Hematopoietic multipotent progenitor cell treated with erythropoietin and hydrocortisone succinate and interleukin-3 and kit ligand, for 4 days (in vitro differentiated cells): ENCODE measurements at regions not wholly inside any gene's neighbourhood (a gene's known extent, or its start where the extent isn't known, plus 50 kb on each side); places are given as distances from the start of the nearest gene placed in this dataset.

Experiments used
- DNase-seq: peaks from one replicate; pipeline ENCODE4 v3.0.0-alpha.2; 2015

DNA sequence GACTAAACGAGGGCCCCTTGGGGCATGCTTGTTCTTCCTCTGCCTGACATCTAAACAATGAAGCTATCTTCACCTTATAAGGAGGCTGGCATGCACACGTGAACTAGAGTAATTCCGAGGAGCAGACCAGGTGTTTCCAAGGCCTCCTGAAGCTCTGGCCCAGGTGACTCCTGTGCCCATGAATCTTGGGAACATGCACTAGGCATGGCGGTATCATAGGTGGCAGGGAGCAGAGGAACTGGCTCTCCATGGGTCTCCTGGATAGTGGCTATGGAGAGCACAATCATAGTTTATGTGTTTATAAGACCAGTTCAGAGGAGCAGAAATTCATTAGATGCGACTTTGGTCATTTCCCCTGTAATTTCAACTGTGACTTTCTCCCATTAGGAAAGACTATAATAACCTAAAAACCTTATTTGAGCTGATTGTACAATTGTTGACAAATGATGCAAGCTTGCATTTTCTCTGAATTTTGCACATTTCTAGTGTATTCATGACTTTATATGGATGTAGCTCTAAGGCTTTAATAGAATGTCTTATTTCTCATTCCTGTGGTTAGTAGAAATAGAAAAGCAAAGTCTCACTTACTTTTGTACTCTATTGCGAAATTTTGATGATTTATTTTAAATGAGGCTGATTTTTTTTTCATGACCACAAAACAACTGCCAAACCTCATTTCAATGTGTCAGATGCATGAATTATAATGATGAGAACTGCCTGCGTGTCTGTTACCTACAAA is 135.3 kb upstream of the RPS23 start:
- DNase-seq: peak; percentile 67

DNA sequence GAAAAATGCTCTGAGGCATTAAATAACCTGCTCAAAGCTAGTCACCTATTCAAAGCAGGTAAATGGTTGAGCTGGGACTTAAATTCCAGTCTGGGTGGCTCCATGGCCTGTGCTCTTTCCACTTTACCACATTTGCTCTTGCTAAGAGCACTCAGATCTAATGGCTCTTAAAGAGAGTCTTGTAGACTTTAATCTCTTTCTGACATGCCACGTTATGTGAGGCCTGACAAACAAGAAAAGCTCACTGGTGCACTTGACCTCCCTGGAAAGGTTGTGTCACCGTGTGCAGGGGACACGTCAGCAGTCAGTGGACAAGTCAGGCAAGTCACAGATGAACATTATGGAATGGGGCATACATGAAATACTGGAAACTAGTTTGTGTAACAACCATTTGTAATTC is 129.9 kb upstream of the RPS23 start:
- DNase-seq: no peak

DNA sequence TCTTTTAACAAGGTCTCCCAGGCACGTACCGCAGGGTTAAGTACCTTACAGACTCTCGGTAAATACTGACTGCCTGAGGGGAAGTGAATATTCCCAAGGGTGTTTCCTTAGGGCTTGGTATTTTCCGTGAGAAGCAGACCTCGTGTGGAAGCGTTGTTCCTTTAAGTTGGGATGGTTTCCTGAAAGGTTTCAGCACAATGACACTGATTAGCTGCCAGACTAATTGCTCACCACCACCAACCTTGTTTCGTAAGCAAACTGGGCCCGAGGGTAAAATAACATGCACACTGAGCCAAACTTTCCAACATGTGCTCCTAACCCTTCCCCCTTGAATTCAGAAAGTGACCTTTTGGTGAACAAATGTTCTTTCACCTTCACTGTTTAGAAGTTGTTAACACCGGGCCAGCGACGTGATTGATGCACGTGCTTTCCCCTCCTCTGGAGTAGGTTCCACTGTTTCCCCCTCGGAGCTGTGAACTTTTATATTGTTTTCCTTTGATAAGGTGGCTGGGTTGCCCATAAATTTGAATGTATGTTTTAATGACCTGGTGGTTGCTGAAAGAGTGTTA is 128.1 kb upstream of the RPS23 start:
- DNase-seq: no peak

DNA sequence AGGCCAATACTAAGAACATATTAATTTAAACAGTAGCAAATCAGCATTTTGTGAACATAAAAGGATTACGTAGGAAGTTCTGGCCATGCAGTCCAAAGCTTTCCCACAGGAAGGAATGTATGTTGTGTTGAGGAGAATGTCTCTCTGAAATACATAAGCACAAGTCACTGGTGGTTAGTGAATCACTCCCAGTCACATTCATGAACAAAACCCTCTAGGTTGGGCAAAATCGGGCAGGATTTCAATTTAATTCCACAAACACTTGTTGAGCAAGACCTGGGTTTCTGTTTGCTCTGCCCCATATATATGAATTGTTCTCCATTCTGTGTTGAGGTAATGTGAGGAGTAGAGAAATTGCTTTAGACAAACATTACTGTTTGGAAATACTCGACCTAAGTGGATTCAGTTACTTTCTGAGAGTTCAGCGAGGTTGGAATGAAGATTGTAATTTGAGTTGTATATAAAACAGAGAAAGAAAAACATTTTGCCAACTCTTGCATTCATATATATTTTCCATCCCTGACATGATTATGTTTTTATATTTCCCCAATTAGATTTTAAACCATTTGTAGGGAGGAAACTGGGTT is 127.6 kb upstream of the RPS23 start:
- no peak for DNase-seq

DNA sequence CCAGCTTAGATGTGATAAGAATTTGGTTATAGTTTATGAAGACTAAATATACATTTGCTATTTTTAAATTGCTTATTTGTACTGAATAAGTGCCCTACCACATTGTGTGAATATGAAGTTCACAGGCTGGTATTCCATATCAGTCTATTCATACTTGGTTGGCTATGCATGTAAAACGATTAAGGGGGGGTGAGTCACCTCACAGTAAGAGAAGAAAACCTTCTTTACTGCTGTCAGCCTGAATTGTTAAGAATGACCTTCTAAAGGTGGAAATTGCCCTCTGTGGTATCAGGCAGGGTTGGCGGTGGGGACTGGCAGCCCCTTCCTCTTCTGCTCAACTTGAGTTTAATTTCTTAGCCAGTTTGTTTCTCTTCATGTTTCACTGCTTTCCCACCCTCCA is 127.0 kb upstream of the RPS23 start:
- no peak for DNase-seq

DNA sequence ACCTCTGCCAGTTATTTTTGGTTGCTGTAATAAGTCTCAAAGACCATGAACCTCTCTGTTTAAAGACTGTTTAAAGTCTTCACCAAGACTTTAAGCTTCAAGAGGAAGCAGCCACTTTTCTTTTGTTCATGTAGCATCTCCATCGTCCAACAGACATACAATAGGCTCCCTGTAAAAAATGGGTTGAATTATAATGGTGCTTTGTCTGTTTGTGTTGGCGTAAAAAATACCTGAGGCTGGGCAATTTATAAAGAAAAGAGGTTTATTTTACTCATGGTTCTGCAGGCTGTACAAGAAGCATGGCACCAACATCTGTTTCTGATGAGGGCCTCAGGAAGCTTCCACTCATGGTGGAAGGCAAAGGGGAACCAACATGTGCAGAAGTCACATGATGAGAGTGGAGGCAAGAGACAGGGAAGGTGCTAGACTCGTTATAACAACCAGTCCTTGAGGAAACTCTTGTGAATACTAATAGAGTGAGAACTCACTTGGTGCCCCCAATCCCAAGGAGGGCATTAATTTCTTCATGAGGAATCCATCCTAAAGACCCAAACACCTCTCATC is 126.3 kb upstream of the RPS23 start:
- no peak for DNase-seq

DNA sequence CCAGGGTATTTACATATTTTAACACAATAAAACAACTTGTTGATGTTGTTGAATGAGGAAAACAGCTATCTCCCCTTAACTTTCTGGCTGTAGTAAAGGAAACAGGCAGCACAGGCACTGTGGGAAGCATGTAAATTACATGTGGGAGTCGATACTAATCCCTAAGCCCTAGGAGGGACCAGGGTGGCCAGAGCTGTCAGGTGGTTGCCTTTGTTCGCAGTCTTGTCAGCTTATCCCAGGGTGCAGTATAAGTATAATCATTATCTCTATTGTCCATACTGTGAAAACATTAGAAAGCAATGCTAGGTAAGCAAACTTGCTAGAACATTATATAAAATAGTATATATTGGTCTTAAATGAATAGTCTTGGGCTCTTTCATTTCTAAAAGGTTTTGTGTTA is 125.6 kb upstream of the RPS23 start:
- no peak for DNase-seq

DNA sequence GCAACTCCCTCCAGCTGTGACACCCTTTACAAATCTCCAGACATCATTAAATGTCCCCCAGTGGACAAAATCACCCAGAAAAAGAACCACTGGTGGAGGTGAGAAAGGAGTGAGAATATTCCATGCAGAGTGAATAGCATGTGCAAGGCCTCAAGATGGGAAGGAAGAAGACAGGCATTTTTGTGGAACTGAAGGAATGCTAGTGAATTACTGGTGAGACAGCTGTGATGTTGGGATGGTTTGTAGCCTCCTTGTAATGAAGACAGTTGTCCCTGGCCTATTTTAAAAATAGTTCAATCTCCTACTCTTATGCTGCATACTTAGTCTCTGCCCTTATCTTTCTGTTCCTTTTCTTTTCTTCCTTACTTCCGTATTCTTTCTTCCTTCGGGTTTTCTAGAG is 124.9 kb upstream of the RPS23 start:
- no peak for DNase-seq

DNA sequence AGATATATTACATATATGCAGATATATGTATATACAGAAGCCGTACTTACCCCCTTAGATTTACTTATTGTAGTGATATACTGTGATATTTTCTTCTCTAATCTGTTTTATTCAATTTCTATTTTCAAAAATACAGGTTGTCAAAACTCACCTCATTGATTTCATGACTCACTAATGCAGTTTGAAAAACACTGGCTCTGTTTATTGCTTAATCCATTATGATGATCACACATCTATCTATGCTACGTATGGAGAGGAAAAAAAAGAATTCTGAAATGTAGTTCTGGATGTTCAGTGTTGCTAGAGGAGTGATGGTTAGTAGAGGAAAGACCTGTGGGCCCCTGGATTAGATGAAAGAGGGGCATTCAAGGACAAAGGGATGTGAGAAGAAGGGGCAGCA is 121.0 kb upstream of the RPS23 start:
- no peak for DNase-seq

DNA sequence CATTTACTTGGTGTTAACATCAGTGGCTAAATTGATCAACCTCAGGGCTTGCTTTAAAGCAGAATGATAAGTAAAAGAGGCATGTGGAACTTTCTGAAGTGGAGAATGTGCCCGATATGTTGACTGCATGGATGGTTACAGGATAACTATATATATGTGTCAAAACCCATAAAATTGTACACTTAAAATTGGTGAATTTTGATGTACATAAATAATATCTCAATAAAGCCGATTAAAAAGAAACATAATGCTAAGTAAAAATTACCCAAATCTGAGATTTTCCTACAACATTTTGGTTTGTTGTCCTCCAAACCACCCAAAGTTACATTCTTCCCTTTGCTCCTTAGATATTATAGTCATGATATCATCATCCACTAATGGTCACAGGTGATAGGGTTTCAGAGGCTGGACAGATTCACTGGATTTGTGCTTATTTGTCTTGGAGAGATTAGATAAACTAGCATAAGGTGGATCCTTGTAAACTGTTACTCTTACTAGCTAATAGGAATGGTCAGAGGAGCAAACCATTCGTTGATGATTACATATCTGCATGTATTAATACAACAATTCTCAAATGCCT is 119.7 kb upstream of the RPS23 start:
- DNase-seq: no peak

DNA sequence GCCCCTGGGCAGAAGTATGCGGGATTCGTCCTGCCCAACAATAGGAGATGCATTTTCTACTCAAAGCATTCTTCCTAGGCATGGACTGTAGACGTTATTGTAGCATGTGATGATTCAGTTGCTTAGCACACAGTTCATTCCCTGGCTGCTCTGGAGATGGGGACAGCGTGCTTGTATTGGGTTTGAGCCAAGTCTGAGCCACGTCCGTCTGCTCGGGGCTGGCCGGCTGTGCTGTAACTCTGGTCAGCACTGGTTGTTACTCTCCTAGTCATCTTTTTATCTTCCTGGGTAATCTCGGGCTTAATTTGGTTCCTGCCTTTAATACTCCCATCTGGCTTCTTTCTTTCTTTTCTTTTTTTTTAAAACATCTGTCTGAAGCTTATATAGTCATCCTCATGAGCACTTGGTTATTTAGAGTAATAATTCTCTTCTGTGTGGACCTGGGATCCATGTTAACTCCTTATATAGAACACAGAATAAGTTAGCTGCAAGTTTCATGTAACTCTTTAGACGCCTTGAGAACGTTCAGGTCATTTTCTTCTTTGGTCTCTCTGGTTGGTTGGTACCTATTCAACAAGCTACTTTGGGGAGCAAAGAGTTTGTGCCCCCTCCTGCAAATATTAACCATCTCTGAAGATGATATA is 118.8 kb upstream of the RPS23 start:
- no peak for DNase-seq

DNA sequence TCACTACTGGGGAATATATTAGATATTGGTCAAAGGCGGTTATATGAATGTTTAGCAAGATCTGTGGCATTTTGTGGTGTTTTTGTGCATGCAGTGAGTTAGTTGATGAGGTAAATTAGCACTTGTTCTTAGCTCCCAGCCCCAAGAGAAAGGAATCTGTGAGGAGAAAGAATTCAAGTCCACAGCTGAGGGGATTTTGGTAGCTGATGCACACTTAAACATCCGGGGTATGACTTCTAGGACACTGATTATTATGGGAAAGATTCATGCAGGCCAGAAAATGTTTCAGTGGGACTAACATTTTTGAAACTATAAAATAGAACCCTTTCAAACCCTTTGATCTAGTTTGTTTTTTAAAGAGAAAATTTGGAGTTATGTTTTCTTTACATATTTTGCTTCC is 118.2 kb upstream of the RPS23 start:
- DNase-seq: no peak

DNA sequence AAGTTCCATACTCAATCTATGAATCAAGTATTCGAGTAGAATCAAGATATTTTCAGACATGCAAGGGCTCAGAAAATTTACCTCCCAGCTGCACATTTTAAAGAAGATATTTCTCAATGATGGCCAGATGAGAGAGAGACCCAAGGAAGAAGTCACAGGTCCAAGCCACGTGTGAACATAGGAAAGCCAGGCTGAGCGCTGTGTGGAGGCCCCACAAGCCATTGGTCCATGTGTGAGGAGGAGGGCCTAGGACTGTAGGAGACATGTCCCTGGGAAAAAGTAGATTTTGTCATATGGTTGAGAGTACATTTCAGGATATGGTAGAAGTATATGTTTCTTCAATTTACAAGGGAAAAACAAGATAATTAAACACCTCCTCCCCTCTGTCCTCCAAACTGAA is 115.8 kb upstream of the RPS23 start:
- DNase-seq: no peak

DNA sequence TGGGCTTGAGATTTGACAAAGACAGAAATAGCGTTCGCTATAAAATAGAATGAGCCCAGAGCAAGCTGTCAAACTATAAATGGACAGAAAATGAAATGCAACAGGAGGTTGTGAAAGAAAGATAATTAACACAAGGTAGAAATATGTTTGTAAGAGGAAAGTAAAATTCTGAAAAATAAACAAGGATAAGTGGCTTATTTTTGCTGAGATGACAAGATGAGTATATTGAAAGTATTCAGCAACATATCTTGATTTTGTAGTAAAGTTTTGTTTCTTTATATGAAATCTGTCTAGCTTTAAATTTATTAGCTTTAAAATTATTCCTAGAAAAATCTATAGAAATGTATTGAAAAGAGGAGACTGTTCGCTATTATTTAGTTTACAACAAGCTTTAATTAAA is 111.9 kb upstream of the RPS23 start:
- DNase-seq: no peak

DNA sequence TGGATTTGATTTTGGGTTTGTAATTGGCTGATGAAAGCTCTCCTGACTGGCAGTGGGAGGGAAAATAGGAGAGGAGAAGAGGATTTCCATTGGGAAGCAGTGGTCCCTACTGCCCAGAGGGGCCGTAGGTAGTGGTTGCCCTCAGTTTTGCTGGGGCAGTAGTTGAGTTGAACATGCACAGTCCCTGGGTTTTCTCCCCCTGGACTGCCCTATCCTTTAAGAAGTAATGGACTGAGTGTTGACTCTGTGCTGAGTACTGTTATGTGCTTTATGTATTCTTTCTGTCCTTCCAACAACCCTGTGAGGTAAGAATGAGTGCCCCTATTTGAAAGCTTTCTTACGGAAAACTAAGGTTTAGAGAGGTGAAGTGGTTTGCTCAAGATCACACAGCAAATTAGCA is 111.2 kb upstream of the RPS23 start:
- no peak for DNase-seq

DNA sequence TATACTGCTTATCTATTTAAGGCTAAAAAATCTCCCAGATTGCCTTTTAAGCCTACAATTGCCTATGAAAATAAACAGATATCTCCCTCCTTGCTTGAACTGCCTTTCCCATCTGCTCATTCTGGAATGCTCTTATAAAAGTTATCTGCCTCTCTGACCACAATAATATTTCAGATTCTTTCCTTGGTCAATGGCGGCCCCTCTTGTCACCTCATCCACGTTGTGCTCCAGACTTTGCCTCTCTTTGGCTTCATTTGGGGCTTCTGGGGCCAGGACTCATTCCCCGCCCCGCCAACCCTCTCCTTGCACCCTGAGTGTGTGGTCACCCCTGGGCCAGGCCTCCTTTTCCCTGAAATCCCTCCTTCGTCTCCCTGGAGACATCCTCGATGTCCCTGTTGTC is 110.0 kb upstream of the RPS23 start:
- no peak for DNase-seq

DNA sequence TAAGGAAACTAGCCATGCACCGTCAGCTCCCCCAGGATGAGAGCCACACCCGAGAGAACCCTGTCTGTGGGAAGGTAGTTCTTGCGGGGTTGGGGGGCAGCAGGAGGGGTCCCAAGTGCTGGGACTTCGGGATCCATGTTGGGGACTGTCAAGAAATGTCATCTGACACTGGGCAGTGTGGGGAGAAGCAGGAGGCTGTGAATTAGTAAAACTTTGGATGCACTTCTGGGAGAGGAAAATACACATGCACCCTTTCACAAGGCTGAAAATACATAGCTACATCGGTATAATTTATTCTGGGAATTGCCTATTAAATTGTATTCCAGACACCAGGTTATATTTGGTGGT is 109.6 kb upstream of the RPS23 start:
- DNase-seq: no peak

DNA sequence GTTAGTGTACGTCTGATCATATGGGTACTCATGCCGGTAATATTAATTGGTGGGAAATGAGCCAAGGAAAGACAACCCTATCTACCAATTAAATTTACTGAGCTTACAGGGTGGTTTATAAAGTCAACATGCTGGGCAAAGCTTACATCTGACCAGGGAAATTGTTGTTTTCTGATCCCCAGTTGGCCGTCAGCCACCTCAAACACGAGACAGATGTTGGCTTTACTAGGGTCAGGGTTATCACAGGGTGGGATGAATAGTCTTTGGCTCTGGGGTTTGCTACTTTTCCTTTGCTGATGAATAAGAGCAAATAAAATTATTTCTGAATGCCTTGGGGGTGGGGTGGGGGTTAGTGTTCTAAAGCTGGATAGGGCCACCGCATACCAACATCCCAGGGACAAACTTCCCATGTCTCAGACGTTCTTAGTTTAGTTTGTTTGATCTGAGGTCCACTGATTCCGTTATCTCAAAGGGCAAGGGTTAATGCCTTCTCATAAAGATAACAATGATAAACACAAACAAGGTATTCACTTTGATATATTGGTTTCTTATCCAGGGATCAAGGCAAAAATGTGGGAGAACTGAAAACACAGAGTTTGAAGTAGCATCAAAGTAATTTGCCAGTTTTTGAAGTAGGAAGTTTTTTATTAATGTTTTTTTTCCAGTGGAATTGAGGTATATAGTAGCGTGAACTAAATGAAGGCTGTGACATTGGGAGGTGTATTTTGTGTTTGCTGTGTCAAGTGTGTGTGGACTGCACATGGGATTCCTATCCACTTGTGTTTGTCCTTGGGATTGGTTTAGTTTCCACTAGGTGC is 109.1 kb upstream of the RPS23 start:
- no peak for DNase-seq

DNA sequence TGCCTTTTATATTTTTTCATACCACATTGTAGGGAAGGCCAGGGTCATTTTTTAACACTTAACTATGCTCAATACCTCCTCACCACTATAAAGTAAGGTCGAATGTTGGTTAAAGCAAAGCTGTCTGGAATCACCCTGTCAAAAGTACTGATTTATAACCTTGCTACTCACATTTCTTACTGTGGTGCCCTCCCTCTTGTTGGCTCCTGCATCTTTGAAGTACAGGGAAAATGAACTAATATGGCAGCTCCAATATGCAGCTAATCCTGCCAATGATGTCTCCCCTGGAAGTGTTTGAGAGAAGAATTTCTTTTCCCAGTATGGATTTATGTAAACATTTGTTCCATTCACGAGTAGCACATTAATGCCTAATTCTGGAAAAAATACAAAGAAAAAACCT is 108.4 kb upstream of the RPS23 start:
- no peak for DNase-seq

DNA sequence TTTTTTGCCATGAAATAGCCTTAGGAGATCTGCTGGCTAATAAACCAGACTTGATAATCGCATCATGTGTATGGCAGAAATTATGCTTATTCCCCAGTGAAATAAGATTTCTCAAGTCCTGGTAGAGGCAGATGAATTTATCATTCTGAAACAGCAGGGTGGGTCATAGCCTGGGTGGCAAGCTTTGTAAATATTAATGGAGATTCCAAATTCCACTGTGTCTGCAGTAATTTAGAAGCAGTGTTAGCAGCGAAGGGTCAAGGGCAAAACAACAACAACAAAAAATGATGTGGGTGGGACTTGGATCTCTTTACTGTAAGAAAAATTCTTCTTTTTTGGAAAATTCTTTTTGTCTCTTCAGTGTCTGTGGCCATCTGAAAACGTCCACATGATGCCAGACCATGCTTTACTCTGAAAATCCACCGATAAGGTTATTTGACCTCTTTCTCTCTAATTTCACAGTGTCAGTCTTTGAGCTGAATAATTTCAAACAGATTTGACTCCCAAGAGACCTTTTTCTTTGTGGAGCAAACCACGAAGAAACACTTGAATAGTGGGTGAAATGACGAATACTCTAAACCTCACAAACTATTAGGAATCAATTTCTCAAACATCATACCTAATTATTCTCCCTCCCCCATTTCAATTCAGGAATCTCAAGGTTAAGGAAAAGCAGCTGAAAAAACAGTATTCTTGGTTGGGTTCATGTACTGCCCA is 106.0 kb upstream of the RPS23 start:
- DNase-seq: no peak

DNA sequence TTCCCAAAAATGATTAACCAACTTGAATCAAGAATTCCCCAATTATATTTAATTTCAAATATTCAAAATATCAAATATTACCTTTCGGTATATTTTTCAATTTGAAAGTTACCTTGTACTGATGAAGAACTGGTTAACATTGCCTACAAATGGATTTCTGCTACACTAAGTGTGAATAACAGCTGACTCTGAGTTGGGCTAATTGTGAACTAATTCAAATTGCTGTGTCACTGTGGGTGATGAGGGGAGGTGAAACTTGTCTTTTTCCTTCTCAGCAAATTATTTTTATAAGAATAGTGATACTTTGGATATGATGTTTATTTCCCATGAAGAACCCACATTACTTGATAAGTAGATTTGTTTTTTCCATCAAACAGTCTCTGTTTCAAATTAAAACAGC is 103.4 kb upstream of the RPS23 start:
- peak; percentile 9 for DNase-seq

DNA sequence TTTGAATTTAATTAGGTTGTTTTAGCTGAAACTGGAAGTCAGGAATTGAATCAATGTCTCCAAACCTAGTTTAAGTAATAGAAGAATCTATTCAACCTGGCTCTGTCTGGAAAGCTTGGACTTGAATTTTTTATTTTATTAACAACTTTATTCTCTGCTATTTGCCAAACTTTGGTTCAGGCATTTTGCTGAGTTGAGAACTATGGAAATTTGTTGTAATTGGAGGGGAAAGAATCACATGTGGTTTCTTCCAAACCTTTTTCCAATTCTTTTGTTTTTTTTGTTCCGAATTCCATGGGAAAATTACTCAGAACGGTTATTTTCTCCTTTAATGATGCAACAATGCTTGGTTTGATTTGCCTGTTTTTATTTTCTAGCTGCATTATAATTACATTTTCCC is 98.2 kb upstream of the RPS23 start:
- no peak for DNase-seq
